Caki2 (cell line): ENCODE measurements at regions not wholly inside any gene's neighbourhood (a gene's known extent, or its start where the extent isn't known, plus 50 kb on each side); places are given as distances from the start of the nearest gene placed in this dataset.

Experiments
- DNase-seq: peaks from one replicate; pipeline ENCODE4 v3.0.0-alpha.2; 2015; ENCODE audit warnings: low read depth
- in situ Hi-C: cut with HindIII; loops from 2 replicates; pipeline ENCODE4 v1.10.0; 2016; ENCODE audit warnings: low sequenced_read_pairs, low pct_unique_long_range_greater_than_20kb, mixed read lengths

- no peak for DNase-seq
- in situ Hi-C loops, result no loop called here
Observed at GRCh38 chr12:20188930-20189653, 179.2 kb upstream of the PDE3A start.

DNA sequence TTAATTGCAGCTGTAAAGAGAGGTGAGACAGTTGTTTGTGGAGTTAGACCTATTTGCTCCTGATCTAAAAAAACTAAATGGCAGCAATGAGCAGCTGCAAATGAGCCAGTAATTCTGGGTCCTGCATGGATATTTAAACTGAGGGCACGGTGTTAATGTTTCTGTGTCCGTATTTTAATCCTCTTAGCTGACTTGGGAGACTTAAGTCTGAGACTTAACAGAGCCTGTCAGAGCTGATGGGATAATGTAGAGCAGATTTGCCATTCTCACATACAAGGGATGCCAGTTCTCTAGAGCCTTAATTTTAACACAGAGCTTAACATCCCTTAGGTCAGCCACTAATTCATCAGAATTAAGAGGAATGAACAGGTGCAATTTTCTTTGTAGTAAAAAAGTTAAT, 178.6 kb upstream of the PDE3A start:
- in situ Hi-C loops, result no loop called here
- no peak for DNase-seq

DNA sequence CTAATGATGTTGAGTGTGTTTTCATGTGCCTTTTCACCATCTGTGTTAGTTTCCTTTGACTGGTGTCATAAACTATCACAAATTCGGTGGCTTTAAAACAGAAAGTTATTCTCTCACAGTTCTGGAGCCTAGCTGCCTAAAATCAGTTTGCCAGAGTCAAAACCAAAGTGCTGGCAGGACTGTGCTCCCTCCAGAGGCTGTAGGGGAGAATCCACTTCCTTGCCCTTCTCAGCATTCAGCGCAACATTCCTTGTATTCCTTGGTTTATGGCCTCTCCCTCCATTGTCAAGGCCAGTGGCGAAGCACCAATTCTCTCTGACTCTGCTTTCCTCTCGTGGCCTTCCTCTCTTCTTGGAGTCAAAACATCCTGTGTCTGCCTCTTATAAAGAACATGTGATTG, 174.2 kb upstream of the PDE3A start:
- DNase-seq, result no peak
- in situ Hi-C loops, result no loop called here

GRCh38 chr12:20196767-20197166, 171.6 kb upstream of the PDE3A start:
- DNase-seq, result no peak
- in situ Hi-C loops, result no loop called here

DNA sequence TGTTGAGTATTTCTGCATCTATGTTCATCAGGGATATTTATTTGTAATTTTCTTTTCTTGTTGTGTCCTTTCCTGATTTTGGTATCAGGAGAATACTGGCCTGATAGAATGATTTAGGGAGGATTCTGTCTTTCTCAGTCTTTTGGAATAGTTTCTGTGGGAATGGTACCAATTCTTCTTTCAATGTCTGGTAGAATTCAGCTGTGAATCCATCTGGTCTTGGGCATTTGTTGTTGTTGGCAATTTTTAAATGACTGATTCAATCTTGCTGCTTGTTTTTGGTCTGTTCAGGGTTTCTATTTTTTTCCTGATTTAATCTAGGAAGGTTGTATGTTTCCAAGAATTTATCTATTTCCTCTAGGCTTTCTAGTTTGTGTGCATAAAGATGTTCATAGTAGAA, 170.9 kb upstream of the PDE3A start:
- in situ Hi-C loops, result no loop called here
- no peak for DNase-seq

DNA sequence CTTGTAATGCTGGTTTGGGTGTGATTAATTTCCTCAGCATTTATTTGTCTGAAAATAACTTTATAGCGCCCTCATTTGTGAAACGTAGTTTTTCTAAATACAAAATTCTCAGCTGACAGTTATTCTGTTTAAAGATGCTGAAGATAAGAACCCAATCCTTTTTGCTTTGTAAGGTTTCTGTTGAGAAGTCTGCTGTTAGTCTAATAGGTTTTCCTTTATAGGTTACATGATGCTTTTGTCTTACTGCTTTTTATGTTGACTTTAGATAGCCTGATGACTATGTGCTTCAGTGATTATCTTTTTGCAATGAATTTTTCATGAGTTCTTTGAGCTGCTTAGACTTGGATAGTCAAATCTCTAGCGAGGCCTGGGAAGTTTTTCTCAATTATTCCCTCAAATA, 168.6 kb upstream of the PDE3A start:
- in situ Hi-C loops, result no loop called here
- DNase-seq, result no peak

DNA sequence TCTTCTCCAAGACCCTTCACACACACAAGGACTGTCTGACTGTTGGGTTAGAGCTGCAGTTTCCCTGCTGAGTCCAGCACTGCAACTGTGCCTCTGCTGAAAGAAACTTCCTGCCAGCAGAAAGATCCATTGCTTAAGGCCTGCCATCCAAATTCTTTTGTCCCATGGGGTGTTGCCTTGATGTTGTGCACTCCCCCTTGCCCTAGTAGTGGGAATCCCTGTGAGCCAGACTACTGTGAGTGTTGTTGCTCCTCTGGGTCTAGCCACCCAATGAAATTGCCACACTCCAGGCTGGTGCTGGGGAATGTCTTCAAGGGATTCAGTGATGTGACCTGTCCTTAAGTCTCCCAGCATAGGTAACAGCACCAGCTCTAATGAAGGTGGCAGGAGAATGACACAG, 166.6 kb upstream of the PDE3A start:
- DNase-seq, result no peak
- in situ Hi-C loops, result no loop called here

DNA sequence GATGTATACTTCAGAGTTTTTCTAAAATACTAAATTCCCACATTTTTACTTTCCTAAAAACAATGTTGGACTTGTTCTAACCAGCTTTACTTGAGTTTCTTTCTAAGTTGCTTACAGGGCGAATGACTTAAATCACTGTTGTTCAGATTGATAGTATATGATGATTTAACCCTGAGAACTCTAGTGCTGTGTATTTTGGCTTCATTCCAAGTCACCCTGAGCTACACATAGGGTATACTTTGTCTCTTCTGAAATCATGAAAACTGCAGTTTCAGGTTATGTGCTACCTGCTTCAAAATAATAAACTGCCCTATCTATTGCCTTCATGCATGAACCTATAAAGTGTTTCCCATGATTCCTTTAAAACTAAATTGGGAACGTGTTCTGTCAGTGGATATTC, 162.5 kb upstream of the PDE3A start:
- no peak for DNase-seq

DNA sequence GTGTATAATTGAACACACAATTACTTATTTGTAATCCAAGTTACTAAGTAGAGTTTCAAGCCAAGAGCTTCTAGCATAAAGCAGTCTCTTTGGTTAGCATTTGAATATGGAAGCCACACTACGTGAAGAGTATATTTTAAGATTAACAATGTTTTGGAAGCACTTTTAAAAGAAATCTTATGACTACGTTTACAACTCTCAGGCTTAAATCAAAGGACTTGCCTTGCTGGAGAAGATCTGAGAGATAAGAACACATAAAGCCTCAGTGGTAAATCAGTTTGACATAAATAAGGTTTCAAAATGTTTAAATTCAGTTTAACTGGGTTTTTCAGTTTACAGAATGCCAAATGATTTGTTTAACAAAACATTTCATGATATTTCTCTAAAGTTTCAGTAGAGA, 161.9 kb upstream of the PDE3A start:
- in situ Hi-C loops, result no loop called here

More for the DNA sequence above, 162.5 kb upstream of the PDE3A start:
- in situ Hi-C loops, result no loop called here

GRCh38 chr12:20210621-20211215, 157.6 kb upstream of the PDE3A start:
- in situ Hi-C loops, result no loop called here

More for the DNA sequence above, 161.9 kb upstream of the PDE3A start:
- no peak for DNase-seq

GRCh38 chr12:20211541-20211940, 156.8 kb upstream of the PDE3A start:
- in situ Hi-C loops, result no loop called here
- peak; percentile 8 for DNase-seq

More at GRCh38 chr12:20210621-20211215, 157.6 kb upstream of the PDE3A start:
- DNase-seq, result no peak

- DNase-seq, result peak; percentile 5
- in situ Hi-C loops, result no loop called here
Observed at GRCh38 chr12:20211981-20212421, 156.3 kb upstream of the PDE3A start.

GRCh38 chr12:20212658-20213555, 155.4 kb upstream of the PDE3A start:
- DNase-seq, result peak; percentile 95
- in situ Hi-C loops, result no loop called here

DNA sequence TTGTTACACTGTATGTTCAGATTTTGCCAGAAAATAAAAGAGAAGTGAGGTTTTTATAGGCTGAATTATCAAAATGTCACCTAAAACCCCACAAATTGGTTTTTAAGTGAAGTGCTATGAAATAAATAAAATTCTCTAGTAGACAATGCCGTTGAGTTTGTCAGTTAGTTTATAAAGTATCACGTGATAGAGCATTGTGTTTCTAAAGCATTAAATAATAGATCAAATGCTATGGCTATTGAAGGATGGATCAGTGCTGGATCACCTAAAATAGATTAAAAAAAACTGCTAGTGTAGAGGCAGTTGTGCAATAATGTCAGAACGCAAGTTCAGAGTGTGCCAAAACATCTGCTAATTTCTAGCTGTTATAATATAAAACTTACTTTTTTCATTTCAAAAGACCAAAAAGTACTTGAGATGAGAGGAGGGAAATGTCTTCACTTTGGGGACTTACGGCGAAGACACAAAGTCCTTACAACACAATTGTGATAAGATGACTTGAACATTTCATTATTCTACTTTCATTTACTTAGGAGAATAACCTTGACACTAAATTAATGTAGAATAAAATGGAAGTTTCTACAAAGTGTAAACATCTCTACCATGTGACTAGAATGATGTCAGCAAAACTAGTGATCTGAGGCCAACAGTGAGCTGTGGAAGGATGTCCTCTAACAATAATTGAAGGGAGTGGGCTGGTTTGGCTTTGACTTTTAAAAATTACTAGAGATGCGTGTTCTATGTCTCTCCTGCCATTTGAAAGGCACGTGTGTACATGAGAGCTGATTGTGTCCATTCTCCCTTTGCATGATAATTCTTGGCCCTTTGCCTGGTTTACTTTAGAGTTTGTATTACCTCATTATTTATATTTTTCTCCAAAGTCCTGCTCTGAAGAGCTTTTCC, 154.4 kb upstream of the PDE3A start:
- DNase-seq, result peak; percentile 27
- in situ Hi-C loops, result no loop called here

DNA sequence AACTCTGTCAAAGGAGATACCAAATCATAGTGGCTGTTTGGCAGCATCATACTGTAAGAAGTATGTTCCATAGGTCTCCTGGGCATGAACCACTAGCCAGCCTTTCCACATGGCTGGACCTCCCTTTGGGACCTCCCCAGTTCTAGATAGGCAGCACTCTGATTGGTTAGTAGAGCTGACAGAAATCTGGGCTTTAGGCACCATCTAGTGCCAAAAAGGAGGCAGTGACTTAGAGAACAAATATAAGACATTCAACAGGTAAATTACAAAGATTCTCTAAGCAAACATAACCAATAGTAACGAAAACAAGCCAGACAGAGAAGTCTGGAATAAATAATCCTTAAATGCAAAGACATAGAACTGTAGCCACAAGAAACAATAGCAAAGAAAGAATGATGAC, 148.0 kb upstream of the PDE3A start:
- in situ Hi-C loops, result no loop called here
- DNase-seq, result peak; percentile 37

- DNase-seq, result no peak
- in situ Hi-C loops, result no loop called here
Observed at GRCh38 chr12:20232931-20233675, 135.2 kb upstream of the PDE3A start.

- in situ Hi-C loops, result no loop called here
- no peak for DNase-seq
Observed at GRCh38 chr12:20234474-20234873, 133.9 kb upstream of the PDE3A start.
